Heart left ventricle (tissue), 13 donors: ENCODE measurements at regions not wholly inside any gene's neighbourhood (a gene's known extent, or its start where the extent isn't known, plus 50 kb on each side); places are given as distances from the start of the nearest gene placed in this dataset.

Experiments
- POLR2A ChIP-seq, 2 donors: fragments of 450-650 bp; IDR thresholded peaks; one replicate each; pipeline ENCODE4 v1.6.1; 2017; ENCODE audit warnings: antibody characterized with exemption in 2 of 2, mild to moderate bottlenecking in 2 of 2, moderate library complexity in 2 of 2
- TF ChIP-seq, protein P1 (sequence below), 12 donors: fragments of 200-600 bp; sonication (generic) in 4 of 12; IDR thresholded peaks; one replicate each; pipeline versions ENCODE4 v1.5.0 to v1.8.0; 2018 to 2022; ENCODE audit warnings: antibody characterized with exemption in 12 of 12, mild to moderate bottlenecking in 5 of 12
- donor health status: ischemic (EF 13 %, LVEDD 7.1; RV severe dilation, severe dysfunction).
- donor health status: DM: no; HTN: yes; CAD: no.
- donor health status: DM: no; HTN: no; CAD: no.
- donor health status: ischemic (EF 25% LVEDD 6.9; RV normal size, moderate dysfunction).
- donor health status: ischemic (EF 25% LVEDD 5.7; RV mildly dilated, moderate dysfunction).
- donor health status: ischemic (EF 35%, LVEDD 5.7; RV mildly dilated, moderate dysfunction).
- donor health status: nonischemic (EF 11% LVEDD 7.7; RV severe dilation, severe dysfunction).
- donor health status: DM: yes; HTN: yes; CAD: no.
- donor health status: PGD.
- donor health status: ischemic (EF 29% LVEDD 5.4; RV normal size, mild dysfunction).
- donor health status: nonischemic (EF 23%, LVEDD 6.1; RV moderate dilation, normal function).

DNA sequence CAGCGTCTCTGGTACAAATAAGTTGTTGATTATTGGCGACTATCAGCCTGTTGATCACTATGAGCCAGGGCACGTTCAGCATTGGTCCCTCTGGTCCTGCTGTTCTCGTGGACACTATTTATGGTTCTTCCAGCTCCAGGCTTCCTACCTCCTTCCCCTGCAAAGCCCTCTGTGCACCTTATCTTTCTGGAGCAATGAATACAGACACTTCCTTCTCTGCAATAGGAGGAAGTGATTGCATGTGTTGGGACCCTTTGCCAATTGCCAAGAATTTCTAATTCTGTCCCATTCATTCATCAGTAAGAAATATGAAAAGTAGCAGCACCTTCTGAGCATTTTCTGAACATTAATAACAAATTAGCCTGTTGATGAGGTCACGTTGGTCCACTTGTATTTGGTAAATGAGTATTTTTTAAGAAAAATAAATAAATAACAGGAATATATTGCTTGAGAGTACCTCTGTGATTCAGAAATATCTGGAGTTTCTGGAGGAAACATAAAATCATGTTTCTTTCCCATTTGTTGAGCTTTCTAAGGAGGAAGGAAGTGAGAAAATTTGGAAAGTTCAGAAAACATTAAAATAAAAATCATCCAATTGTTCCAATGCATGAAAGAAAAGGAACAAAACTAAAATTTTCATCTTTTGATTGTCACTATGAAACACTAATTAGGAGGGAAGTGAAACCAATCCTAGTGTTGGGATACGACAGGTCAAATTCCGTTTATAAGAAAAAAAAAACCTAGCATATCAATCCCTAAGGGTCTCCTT, 259.1 kb upstream of the KLF6 start:
- TF ChIP-seq, protein P1, sequence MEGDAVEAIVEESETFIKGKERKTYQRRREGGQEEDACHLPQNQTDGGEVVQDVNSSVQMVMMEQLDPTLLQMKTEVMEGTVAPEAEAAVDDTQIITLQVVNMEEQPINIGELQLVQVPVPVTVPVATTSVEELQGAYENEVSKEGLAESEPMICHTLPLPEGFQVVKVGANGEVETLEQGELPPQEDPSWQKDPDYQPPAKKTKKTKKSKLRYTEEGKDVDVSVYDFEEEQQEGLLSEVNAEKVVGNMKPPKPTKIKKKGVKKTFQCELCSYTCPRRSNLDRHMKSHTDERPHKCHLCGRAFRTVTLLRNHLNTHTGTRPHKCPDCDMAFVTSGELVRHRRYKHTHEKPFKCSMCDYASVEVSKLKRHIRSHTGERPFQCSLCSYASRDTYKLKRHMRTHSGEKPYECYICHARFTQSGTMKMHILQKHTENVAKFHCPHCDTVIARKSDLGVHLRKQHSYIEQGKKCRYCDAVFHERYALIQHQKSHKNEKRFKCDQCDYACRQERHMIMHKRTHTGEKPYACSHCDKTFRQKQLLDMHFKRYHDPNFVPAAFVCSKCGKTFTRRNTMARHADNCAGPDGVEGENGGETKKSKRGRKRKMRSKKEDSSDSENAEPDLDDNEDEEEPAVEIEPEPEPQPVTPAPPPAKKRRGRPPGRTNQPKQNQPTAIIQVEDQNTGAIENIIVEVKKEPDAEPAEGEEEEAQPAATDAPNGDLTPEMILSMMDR (IDR thresholded peaks at IDR 0.05), result no peak
- no peak for TF ChIP-seq POLR2A (IDR thresholded peaks at IDR 0.05)
